HepG2 (cell line): ENCODE measurements at regions not wholly inside any gene's neighbourhood (a gene's known extent, or its start where the extent isn't known, plus 50 kb on each side); places are given as distances from the start of the nearest gene placed in this dataset.

Experiments used
- ARID2 ChIP-seq: sonication (generic); formaldehyde crosslinking; IDR thresholded peaks from 2 replicates; pipeline ENCODE4 v1.8.1; 2022; ENCODE audit warnings: mild to moderate bottlenecking, missing genetic modification reagents, borderline replicate concordance
- ASH2L ChIP-seq: fragments of 300-600, 200-600 bp; sonication (generic); IDR thresholded peaks from 2 replicates; pipeline ENCODE4 v1.7.0; 2017; ENCODE audit warnings: low read depth, mild to moderate bottlenecking, moderate library complexity, mixed read lengths, low read length; ENCODE audit not compliant: insufficient read length
- CREM ChIP-seq, 2 experiments: sonication (generic) in 1 of 2; formaldehyde crosslinking in 1 of 2; IDR thresholded peaks; 2 replicates each; pipeline versions ENCODE4 v1.4.0 to v1.6.1; 2016 to 2020; ENCODE audit warnings: antibody characterized with exemption in 1 of 2, mild to moderate bottlenecking in 1 of 2, missing genetic modification reagents in 1 of 2
- JARID2 ChIP-seq: sonication (generic); formaldehyde crosslinking; IDR thresholded peaks from 2 replicates; pipeline ENCODE4 v1.8.1; 2023; ENCODE audit warnings: missing genetic modification reagents, inconsistent platforms; ENCODE audit not compliant: insufficient replicate concordance
- KDM5B ChIP-seq: sonication (generic); formaldehyde crosslinking; IDR thresholded peaks from 2 replicates; pipeline ENCODE4 v1.4.0; 2020; ENCODE audit warnings: missing genetic modification reagents, mild to moderate bottlenecking, borderline replicate concordance
- LCORL ChIP-seq, 2 experiments: fragments of 450-650 bp in 1 of 2; sonication (generic) in 1 of 2; formaldehyde crosslinking in 1 of 2; IDR thresholded peaks; 2 replicates each; pipeline versions ENCODE4 v1.5.0 to v1.6.1; 2017 to 2020; ENCODE audit warnings: antibody characterized with exemption in 1 of 2, missing genetic modification reagents in 1 of 2
- MAFK ChIP-seq, 2 experiments: IDR thresholded peaks in 1 of 2; conservative IDR thresholded peaks in 1 of 2; 2 replicates each; pipeline ENCODE4 v1.6.1; 2011; ENCODE audit warnings: improper control_type of control experiment in 2 of 2, low read length in 2 of 2
- MIER3 ChIP-seq: IDR thresholded peaks from 2 replicates; pipeline ENCODE4 v1.6.1; 2016; ENCODE audit warnings: missing compliant biosample characterization, borderline replicate concordance
- MNT ChIP-seq: fragments of 450-650 bp; IDR thresholded peaks from 2 replicates; pipeline ENCODE4 v1.6.1; 2016
- MZF1 ChIP-seq: sonication (generic); formaldehyde crosslinking; IDR thresholded peaks from 2 replicates; pipeline ENCODE4 v1.8.1; 2023; ENCODE audit warnings: mild to moderate bottlenecking, missing genetic modification reagents, borderline replicate concordance
- PRDM4 ChIP-seq: sonication (generic); formaldehyde crosslinking; IDR thresholded peaks from 2 replicates; pipeline ENCODE4 v1.9.0; 2021; ENCODE audit warnings: missing genetic modification reagents, borderline replicate concordance
- SSRP1 ChIP-seq: IDR thresholded peaks from 2 replicates; pipeline ENCODE4 v1.6.1; 2016; ENCODE audit warnings: control low read depth
- ZBTB8A ChIP-seq: sonication (generic); formaldehyde crosslinking; IDR thresholded peaks from 2 replicates; pipeline ENCODE4 v1.4.0; 2020; ENCODE audit warnings: mild to moderate bottlenecking, low read depth, missing genetic modification reagents, borderline replicate concordance
- ZFP62 ChIP-seq: sonication (generic); formaldehyde crosslinking; IDR thresholded peaks from 2 replicates; pipeline ENCODE4 v1.4.0; 2020; ENCODE audit warnings: missing genetic modification reagents
- ZNF143 ChIP-seq: sonication (generic); formaldehyde crosslinking; IDR thresholded peaks from 2 replicates; pipeline ENCODE4 v1.4.0; 2020; ENCODE audit warnings: missing genetic modification reagents
- ZNF205 ChIP-seq: IDR thresholded peaks from 2 replicates; pipeline ENCODE4 v1.6.1; 2018; ENCODE audit warnings: missing biosample characterization, missing genetic modification reagents
- ZNF317 ChIP-seq: sonication (generic); formaldehyde crosslinking; IDR thresholded peaks from 2 replicates; pipeline ENCODE4 v1.5.0; 2020; ENCODE audit warnings: mild to moderate bottlenecking, missing genetic modification reagents
- ZNF530 ChIP-seq: sonication (generic); formaldehyde crosslinking; IDR thresholded peaks from 2 replicates; pipeline ENCODE4 v1.5.0; 2020; ENCODE audit warnings: low read depth, mild to moderate bottlenecking, missing genetic modification reagents
- ZNF577 ChIP-seq: sonication (generic); formaldehyde crosslinking; IDR thresholded peaks from 2 replicates; pipeline ENCODE4 v1.4.0; 2020; ENCODE audit warnings: mild to moderate bottlenecking, low read depth, missing genetic modification reagents, borderline replicate concordance
- ZNF672 ChIP-seq: sonication (generic); formaldehyde crosslinking; IDR thresholded peaks from 2 replicates; pipeline ENCODE4 v1.8.1; 2022; ENCODE audit warnings: missing genetic modification reagents
- ZNF746 ChIP-seq: sonication (generic); formaldehyde crosslinking; IDR thresholded peaks from 2 replicates; pipeline ENCODE4 v1.8.0; 2022; ENCODE audit warnings: mild to moderate bottlenecking, missing genetic modification reagents
- TF ChIP-seq, protein P1 (sequence below): sonication (generic); formaldehyde crosslinking; IDR thresholded peaks from 2 replicates; pipeline ENCODE4 v1.4.0; 2020; ENCODE audit warnings: missing genetic modification reagents
- TF ChIP-seq, protein P2 (sequence below): sonication (generic); formaldehyde crosslinking; IDR thresholded peaks from 2 replicates; pipeline ENCODE4 v1.4.0; 2020; ENCODE audit warnings: mild to moderate bottlenecking, missing genetic modification reagents

- TF ChIP-seq ZNF143 (CRISPR knock-in tag): no peak
- peak; percentile 36 to 54; a peak in 3 of 4 replicates for TF ChIP-seq MAFK (conservative IDR thresholded peaks at IDR 0.05 in 1 of 2, IDR thresholded peaks at IDR 0.05 in 1 of 2; ENCODE audit: low read length in 2 of 2)
- no peak for TF ChIP-seq ZNF205 (CRISPR knock-in tag)
- no peak for TF ChIP-seq ZNF577 (CRISPR knock-in tag)
- no peak for TF ChIP-seq MZF1 (CRISPR knock-in tag)
- TF ChIP-seq LCORL (IDR thresholded peaks at IDR 0.05): no peak
- 0 out of 2 replicates have a peak, but pooled peaks have one; percentile 44 for TF ChIP-seq LCORL (CRISPR knock-in tag; IDR thresholded peaks at IDR 0.05)
- TF ChIP-seq ZNF672: no peak
- TF ChIP-seq ZBTB8A (CRISPR knock-in tag): no peak
- no peak for TF ChIP-seq PRDM4 (CRISPR knock-in tag)
- TF ChIP-seq KDM5B (CRISPR knock-in tag): peak; percentile 60; the same call in 1 of the 2 replicates
- TF ChIP-seq ZFP62 (CRISPR knock-in tag): no peak
- no peak for TF ChIP-seq ZNF530 (CRISPR knock-in tag)
- no peak for TF ChIP-seq ARID2 (CRISPR knock-in tag)
- TF ChIP-seq, protein P1, sequence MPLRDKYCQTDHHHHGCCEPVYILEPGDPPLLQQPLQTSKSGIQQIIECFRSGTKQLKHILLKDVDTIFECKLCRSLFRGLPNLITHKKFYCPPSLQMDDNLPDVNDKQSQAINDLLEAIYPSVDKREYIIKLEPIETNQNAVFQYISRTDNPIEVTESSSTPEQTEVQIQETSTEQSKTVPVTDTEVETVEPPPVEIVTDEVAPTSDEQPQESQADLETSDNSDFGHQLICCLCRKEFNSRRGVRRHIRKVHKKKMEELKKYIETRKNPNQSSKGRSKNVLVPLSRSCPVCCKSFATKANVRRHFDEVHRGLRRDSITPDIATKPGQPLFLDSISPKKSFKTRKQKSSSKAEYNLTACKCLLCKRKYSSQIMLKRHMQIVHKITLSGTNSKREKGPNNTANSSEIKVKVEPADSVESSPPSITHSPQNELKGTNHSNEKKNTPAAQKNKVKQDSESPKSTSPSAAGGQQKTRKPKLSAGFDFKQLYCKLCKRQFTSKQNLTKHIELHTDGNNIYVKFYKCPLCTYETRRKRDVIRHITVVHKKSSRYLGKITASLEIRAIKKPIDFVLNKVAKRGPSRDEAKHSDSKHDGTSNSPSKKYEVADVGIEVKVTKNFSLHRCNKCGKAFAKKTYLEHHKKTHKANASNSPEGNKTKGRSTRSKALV (CRISPR knock-in tag): 0 out of 2 replicates have a peak, but pooled peaks have one; percentile 30
- TF ChIP-seq, protein P2, sequence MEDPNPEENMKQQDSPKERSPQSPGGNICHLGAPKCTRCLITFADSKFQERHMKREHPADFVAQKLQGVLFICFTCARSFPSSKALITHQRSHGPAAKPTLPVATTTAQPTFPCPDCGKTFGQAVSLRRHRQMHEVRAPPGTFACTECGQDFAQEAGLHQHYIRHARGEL: peak; percentile 90; the same call in 1 of the 2 replicates
- no peak for TF ChIP-seq ASH2L
- TF ChIP-seq JARID2 (CRISPR knock-in tag): no peak
- 0 out of 2 replicates have a peak, but pooled peaks have one; percentile 45 for TF ChIP-seq ZNF746
- peak; percentile 30; the same call in 1 of the 2 replicates for TF ChIP-seq MIER3 (CRISPR knock-in tag)
- TF ChIP-seq ZNF317 (CRISPR knock-in tag): 0 out of 2 replicates have a peak, but pooled peaks have one; percentile 28
- no peak for TF ChIP-seq MNT
- 0 out of 2 replicates have a peak, but pooled peaks have one; percentile 19 for TF ChIP-seq CREM (IDR thresholded peaks at IDR 0.05)
- no peak for TF ChIP-seq CREM (CRISPR knock-in tag; IDR thresholded peaks at IDR 0.05)
- no peak for TF ChIP-seq SSRP1 (CRISPR knock-in tag)
These were observed 782.4 kb upstream of the EYS start (continued) for GRCh38 chr6:66489269-66489987.
